ENCODE measurements at regions not wholly inside any gene's neighbourhood (a gene's known extent, or its start where the extent isn't known, plus 50 kb on each side); places are given as distances from the start of the nearest gene placed in this dataset.

- no peak for TF ChIP-seq CTCF (conservative IDR thresholded peaks at IDR 0.05; ENCODE audit: low read depth in 2 of 2)
- no peak for TF ChIP-seq NANOG (IDR thresholded peaks at IDR 0.05; ENCODE audit: borderline replicate concordance)
These were observed 1185.2 kb upstream of the CELF4 start (continued) for GRCh38 chr18:38750751-38751150.

- Histone ChIP-seq H3K36me3 (ENCODE audit: insufficient read depth) (no peaks in the 10 kb centered on the region), H2AFZ (no peak overlapping the region), H3K79me2 (replicated peaks; ENCODE audit: insufficient read depth) (no peaks in the 10 kb centered on the region), H3F3A (replicated peaks; ENCODE audit: low read depth) (no peaks in the 10 kb centered on the region), H3K9me2 (ENCODE audit: insufficient read depth) (no peaks in the 10 kb centered on the region), H4K20me1 (replicated peaks; ENCODE audit: insufficient read depth) (no peaks in the 10 kb centered on the region), H3K27me3 (ENCODE audit: insufficient read depth) (no peaks in the 10 kb centered on the region), H3K27ac (ENCODE audit: low read depth) (no peak overlapping the region), H3K4me3 (no peak overlapping the region), H3K4me2 (no peak overlapping the region), H3K4me1 (ENCODE audit: insufficient read depth) (no peaks in the 10 kb centered on the region)
- H3K4me1 Mint-ChIP-seq, result 0 out of 3 replicates have a peak, but pooled peaks cover 3% of the 10 kb centered on the region
- DNase-seq (ENCODE audit: low spot score), result no peak
- H3K36me3 Mint-ChIP-seq (ENCODE audit: low read depth), result no peaks in the 10 kb centered on the region
- H3K27me3 Mint-ChIP-seq (ENCODE audit: insufficient read depth, low read depth, poor library complexity), result no peaks in the 10 kb centered on the region
- no peaks in the 10 kb centered on the region for H3K9me3 Mint-ChIP-seq
- H3K27ac Mint-ChIP-seq, result no peak overlapping the region
- no peak overlapping the region for H3K4me3 Mint-ChIP-seq
- no peak for ATAC-seq
- TF ChIP-seq CTCF (conservative IDR thresholded peaks at IDR 0.05; ENCODE audit: low read depth in 2 of 2), result no peak
- TF ChIP-seq ETS1 (IDR thresholded peaks at IDR 0.05), result no peak
- TF ChIP-seq ZNF114 (CRISPR knock-in tag; IDR thresholded peaks at IDR 0.05), result no peak
- TF ChIP-seq ZNF331 (CRISPR knock-in tag; IDR thresholded peaks at IDR 0.05; ENCODE audit: low read depth), result no peak
- TF ChIP-seq CREB1 (CRISPR knock-in tag; IDR thresholded peaks at IDR 0.05; ENCODE audit: low read depth), result no peak
- TF ChIP-seq STAT1 (IDR thresholded peaks at IDR 0.05; ENCODE audit: unreplicated experiment), result no peak
- no peak for TF ChIP-seq ZNF462 (CRISPR knock-in tag; IDR thresholded peaks at IDR 0.05)
- TF ChIP-seq NANOG (IDR thresholded peaks at IDR 0.05; ENCODE audit: borderline replicate concordance), result no peak
- no peak for TF ChIP-seq EZH2 (IDR thresholded peaks at IDR 0.05; ENCODE audit: low read depth, unreplicated experiment)
- no peak for TF ChIP-seq EZH2phosphoT487 (IDR thresholded peaks at IDR 0.05; ENCODE audit: unreplicated experiment)
These were observed 1181.6 kb upstream of the CELF4 start for GRCh38 chr18:38747153-38747552.

All from GM23338 (cell line).